CD4-positive, alpha-beta T cell treated with Interleukin-4 for 4 hours (primary cell): ENCODE measurements at regions not wholly inside any gene's neighbourhood (a gene's known extent, or its start where the extent isn't known, plus 50 kb on each side); places are given as distances from the start of the nearest gene placed in this dataset.
"Not testable (repeated sequence)": the region's sequence is repeated elsewhere in the genome, so short reads cannot be mapped to it uniquely, and the experiment has no call there.

Source experiments
- DNase-seq: peaks from one replicate; pipeline ENCODE4 v3.0.0-alpha.2; 2020

- not testable (repeated sequence) for DNase-seq
Measured at GRCh38 chr5:100364757-100365478, 170.3 kb upstream of the FAM174A start.

- not testable (repeated sequence) for DNase-seq
Measured at GRCh38 chr5:100364343-100364742, 170.8 kb upstream of the FAM174A start.

GRCh38 chr5:100359998-100360397 lies 175.2 kb upstream of the FAM174A start:
- DNase-seq: not testable (repeated sequence)

- DNase-seq: not testable (repeated sequence)
Measured at GRCh38 chr5:100346269-100346668, 188.9 kb upstream of the FAM174A start.

- not testable (repeated sequence) for DNase-seq
Measured at GRCh38 chr5:100341485-100341884, 193.7 kb upstream of the FAM174A start.

GRCh38 chr5:100322483-100322882 lies 212.7 kb upstream of the FAM174A start:
- DNase-seq: no peak

GRCh38 chr5:100319885-100320284 lies 215.3 kb upstream of the FAM174A start:
- no peak for DNase-seq

GRCh38 chr5:100313657-100314056 lies 221.5 kb upstream of the FAM174A start:
- no peak for DNase-seq

GRCh38 chr5:100311806-100312205 lies 223.4 kb upstream of the FAM174A start:
- no peak for DNase-seq

- no peak for DNase-seq
Measured at GRCh38 chr5:100306000-100306399, 229.2 kb upstream of the FAM174A start.

GRCh38 chr5:100303216-100303615 lies 232.0 kb upstream of the FAM174A start:
- no peak for DNase-seq

GRCh38 chr5:100299261-100299660 lies 235.9 kb upstream of the FAM174A start:
- no peak for DNase-seq

- DNase-seq: no peak
Measured at GRCh38 chr5:100276071-100276470, 259.1 kb upstream of the FAM174A start.

- no peak for DNase-seq
Measured at GRCh38 chr5:100275631-100276030, 259.5 kb upstream of the FAM174A start.

GRCh38 chr5:100273846-100274580 lies 261.2 kb upstream of the FAM174A start:
- no peak for DNase-seq

GRCh38 chr5:100270023-100270771 lies 265.0 kb upstream of the FAM174A start:
- DNase-seq: no peak

- DNase-seq: no peak
Measured at GRCh38 chr5:100260968-100261367, 274.2 kb upstream of the FAM174A start.

GRCh38 chr5:100252944-100253343 lies 282.2 kb upstream of the FAM174A start:
- DNase-seq: no peak

GRCh38 chr5:100252037-100252436 lies 283.1 kb upstream of the FAM174A start:
- no peak for DNase-seq

- DNase-seq: no peak
Measured at GRCh38 chr5:100249884-100250269, 285.3 kb upstream of the FAM174A start.

GRCh38 chr5:100249211-100249883 lies 285.8 kb upstream of the FAM174A start:
- DNase-seq: no peak

- no peak for DNase-seq
Measured at GRCh38 chr5:100232736-100233135, 302.4 kb upstream of the FAM174A start.

GRCh38 chr5:100188778-100189177 lies 346.4 kb upstream of the FAM174A start:
- DNase-seq: no peak
